H1 (cell line): ENCODE measurements at regions not wholly inside any gene's neighbourhood (a gene's known extent, or its start where the extent isn't known, plus 50 kb on each side); places are given as distances from the start of the nearest gene placed in this dataset.

Experiments used
- BRCA1 ChIP-seq: IDR thresholded peaks from 2 replicates; pipeline ENCODE4 v1.6.1; 2012; ENCODE audit warnings: low read depth, low read length, improper control_type of control experiment
- CTCF ChIP-seq, 3 experiments: IDR thresholded peaks; 1 replicate in 2 of 3; 2 replicates in 1 of 3; pipeline versions ENCODE4 v1.5.1 to v1.6.1; 2011; ENCODE audit warnings: low read length in 3 of 3, mild to moderate bottlenecking in 3 of 3, inconsistent platforms in 2 of 3, low read depth in 1 of 3, moderate library complexity in 1 of 3; ENCODE audit not compliant: insufficient read depth in 1 of 3; ENCODE audit errors: control extremely low read depth in 1 of 3
- JUN ChIP-seq: IDR thresholded peaks from 2 replicates; pipeline ENCODE4 v1.6.1; 2011; ENCODE audit warnings: low read depth, mild to moderate bottlenecking, improper control_type of control experiment, low read length
- PHF8 ChIP-seq: fragments of 200-600 bp; sonication (generic); conservative IDR thresholded peaks from 2 replicates; pipeline ENCODE4 v1.7.1; 2012; ENCODE audit warnings: low read depth, mild to moderate bottlenecking, inconsistent platforms, low read length, moderate library complexity
- POLR2A ChIP-seq, 2 experiments: IDR thresholded peaks; 1 replicate in 1 of 2; 2 replicates in 1 of 2; pipeline ENCODE4 v1.6.1; 2011; ENCODE audit warnings: low read depth in 2 of 2, low read length in 2 of 2, mild to moderate bottlenecking in 2 of 2; ENCODE audit errors: control extremely low read depth in 1 of 2
- POLR2AphosphoS5 ChIP-seq: IDR thresholded peaks from 2 replicates; pipeline ENCODE4 v1.6.1; 2011; ENCODE audit warnings: low read depth, low read length
- SP1 ChIP-seq: IDR thresholded peaks from 2 replicates; pipeline ENCODE4 v1.6.1; 2011; ENCODE audit warnings: low read depth, low read length
- SUZ12 ChIP-seq: fragments of 200-600 bp; sonication (generic); IDR thresholded peaks from 2 replicates; pipeline ENCODE4 v1.6.1; 2012; ENCODE audit warnings: mild to moderate bottlenecking, inconsistent platforms, low read length, moderate library complexity, mixed read lengths
- USF2 ChIP-seq: IDR thresholded peaks from 2 replicates; pipeline ENCODE4 v1.6.1; 2011; ENCODE audit warnings: low read length, improper control_type of control experiment

GRCh38 chr12:116443821-116444589, 115.2 kb upstream of the MAP1LC3B2 start:
- no peak for TF ChIP-seq BRCA1
- no peak for TF ChIP-seq JUN
- no peak for TF ChIP-seq CTCF (IDR thresholded peaks at IDR 0.05; ENCODE audit: control extremely low read depth in 1 of 3, insufficient read depth in 1 of 3, low read depth in 1 of 3, low read length in 3 of 3)
- TF ChIP-seq PHF8, result no peak
- TF ChIP-seq SUZ12, result no peak
- TF ChIP-seq SP1, result no peak
- no peak for TF ChIP-seq POLR2AphosphoS5
- TF ChIP-seq USF2, result no peak
- no peak for TF ChIP-seq POLR2A (IDR thresholded peaks at IDR 0.05; ENCODE audit: control extremely low read depth in 1 of 2, low read depth in 2 of 2, low read length in 2 of 2)
